HL-60 (cell line): ENCODE measurements at regions not wholly inside any gene's neighbourhood (a gene's known extent, or its start where the extent isn't known, plus 50 kb on each side); places are given as distances from the start of the nearest gene placed in this dataset.

Source experiments
- DNase-seq, 2 experiments: peaks; one replicate each; pipeline ENCODE4 v3.0.0-alpha.2; 2010 to 2020; ENCODE audit warnings: low read depth in 1 of 2, low spot score in 1 of 2
- H3K27ac ChIP-seq: fragments of 250-450 bp; sonication (Bioruptor Pico); replicated peaks from 2 replicates; pipeline ENCODE4 v1.5.1; 2020; ENCODE audit warnings: mild to moderate bottlenecking, moderate library complexity
- H3K27me3 ChIP-seq: fragments of 250-450 bp; sonication (Bioruptor Pico); 2 replicates; pipeline ENCODE4 v1.5.1; 2021; ENCODE audit warnings: mild to moderate bottlenecking, moderate library complexity; ENCODE audit not compliant: insufficient read depth, poor library complexity, severe bottlenecking
- H3K4me3 ChIP-seq: replicated peaks from 2 replicates; pipeline ENCODE4 v1.5.1; 2011; ENCODE audit warnings: mild to moderate bottlenecking, control low read depth, low read length; ENCODE audit not compliant: insufficient read depth
- CTCF ChIP-seq: IDR thresholded peaks from one replicate; pipeline ENCODE4 v1.5.1; 2011; ENCODE audit warnings: low read length, control low read depth, inconsistent platforms; ENCODE audit not compliant: insufficient read depth
- GABPA ChIP-seq: IDR thresholded peaks from 2 replicates; pipeline ENCODE4 v1.6.1; 2012; ENCODE audit warnings: low read depth
- POLR2AphosphoS5 ChIP-seq: IDR thresholded peaks from 2 replicates; pipeline ENCODE4 v1.6.1; 2012; ENCODE audit warnings: low read depth
- SPI1 ChIP-seq: IDR thresholded peaks from 2 replicates; pipeline ENCODE4 v1.6.1; 2012; ENCODE audit warnings: low read depth, mild to moderate bottlenecking, borderline replicate concordance
- TF ChIP-seq, protein P1 (sequence below): IDR thresholded peaks from 2 replicates; pipeline ENCODE4 v1.6.1; 2012; ENCODE audit warnings: low read depth; ENCODE audit not compliant: insufficient replicate concordance

- H3K4me3 ChIP-seq: no peak overlapping the region
- no peaks in the 10 kb centered on the region for H3K27me3 ChIP-seq
- TF ChIP-seq, protein P1, sequence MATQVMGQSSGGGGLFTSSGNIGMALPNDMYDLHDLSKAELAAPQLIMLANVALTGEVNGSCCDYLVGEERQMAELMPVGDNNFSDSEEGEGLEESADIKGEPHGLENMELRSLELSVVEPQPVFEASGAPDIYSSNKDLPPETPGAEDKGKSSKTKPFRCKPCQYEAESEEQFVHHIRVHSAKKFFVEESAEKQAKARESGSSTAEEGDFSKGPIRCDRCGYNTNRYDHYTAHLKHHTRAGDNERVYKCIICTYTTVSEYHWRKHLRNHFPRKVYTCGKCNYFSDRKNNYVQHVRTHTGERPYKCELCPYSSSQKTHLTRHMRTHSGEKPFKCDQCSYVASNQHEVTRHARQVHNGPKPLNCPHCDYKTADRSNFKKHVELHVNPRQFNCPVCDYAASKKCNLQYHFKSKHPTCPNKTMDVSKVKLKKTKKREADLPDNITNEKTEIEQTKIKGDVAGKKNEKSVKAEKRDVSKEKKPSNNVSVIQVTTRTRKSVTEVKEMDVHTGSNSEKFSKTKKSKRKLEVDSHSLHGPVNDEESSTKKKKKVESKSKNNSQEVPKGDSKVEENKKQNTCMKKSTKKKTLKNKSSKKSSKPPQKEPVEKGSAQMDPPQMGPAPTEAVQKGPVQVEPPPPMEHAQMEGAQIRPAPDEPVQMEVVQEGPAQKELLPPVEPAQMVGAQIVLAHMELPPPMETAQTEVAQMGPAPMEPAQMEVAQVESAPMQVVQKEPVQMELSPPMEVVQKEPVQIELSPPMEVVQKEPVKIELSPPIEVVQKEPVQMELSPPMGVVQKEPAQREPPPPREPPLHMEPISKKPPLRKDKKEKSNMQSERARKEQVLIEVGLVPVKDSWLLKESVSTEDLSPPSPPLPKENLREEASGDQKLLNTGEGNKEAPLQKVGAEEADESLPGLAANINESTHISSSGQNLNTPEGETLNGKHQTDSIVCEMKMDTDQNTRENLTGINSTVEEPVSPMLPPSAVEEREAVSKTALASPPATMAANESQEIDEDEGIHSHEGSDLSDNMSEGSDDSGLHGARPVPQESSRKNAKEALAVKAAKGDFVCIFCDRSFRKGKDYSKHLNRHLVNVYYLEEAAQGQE: no peak
- no peak for TF ChIP-seq SPI1
- TF ChIP-seq POLR2AphosphoS5: no peak
- no peak for TF ChIP-seq CTCF
- TF ChIP-seq GABPA: no peak
- no peak overlapping the region for H3K27ac ChIP-seq
- DNase-seq: no peak
These were observed 278.4 kb downstream of the RPLP1 start for GRCh38 chr15:69731081-69731330.

DNA sequence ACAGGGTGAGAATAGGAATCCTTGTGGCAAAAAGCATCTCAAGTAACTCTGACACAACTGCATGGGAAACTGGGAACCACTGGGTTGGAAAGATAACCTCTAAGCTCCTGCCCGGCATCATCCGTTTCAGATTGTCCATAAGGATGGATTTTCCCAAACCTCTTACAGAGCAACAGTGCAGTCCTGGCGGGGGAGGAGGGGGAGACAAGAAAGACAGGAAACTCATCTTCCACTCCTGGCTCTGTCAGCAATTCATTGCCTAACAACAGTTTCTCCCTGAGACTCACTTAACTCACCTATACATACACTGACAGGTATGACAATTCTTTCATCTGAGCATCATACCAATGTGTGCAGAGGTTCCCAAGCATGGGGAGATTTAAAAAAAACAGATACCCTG, 279.0 kb downstream of the RPLP1 start:
- DNase-seq: no peak
- H3K27ac ChIP-seq: no peak overlapping the region
- H3K27me3 ChIP-seq: no peaks in the 10 kb centered on the region
- TF ChIP-seq POLR2AphosphoS5 (no peak), CTCF (no peak), GABPA (no peak), SPI1 (no peak)
- TF ChIP-seq, protein P1: no peak
- no peak overlapping the region for H3K4me3 ChIP-seq

DNA sequence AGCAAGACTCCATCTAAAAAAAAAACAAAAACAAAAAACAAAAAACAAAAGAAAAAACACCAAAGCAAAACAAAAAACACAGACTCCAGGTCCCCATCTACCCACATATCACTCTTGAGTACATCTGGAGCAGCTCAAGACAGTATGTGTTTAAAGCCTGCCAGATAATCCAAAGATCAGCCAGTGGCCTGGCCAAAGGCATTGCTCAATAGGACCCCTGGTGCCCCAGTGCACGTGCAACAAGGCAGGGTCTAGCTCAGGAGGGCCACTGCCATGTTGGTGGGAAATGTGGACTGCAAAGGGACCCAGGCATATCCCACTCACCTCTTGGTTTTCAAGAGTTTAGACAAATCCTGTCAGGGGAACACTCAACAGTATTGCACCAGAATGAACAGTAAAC, 279.5 kb downstream of the RPLP1 start:
- H3K27me3 ChIP-seq: no peaks in the 10 kb centered on the region
- H3K4me3 ChIP-seq: no peak overlapping the region
- no peak for TF ChIP-seq SPI1
- TF ChIP-seq CTCF: no peak
- TF ChIP-seq POLR2AphosphoS5: no peak
- TF ChIP-seq, protein P1: no peak
- TF ChIP-seq GABPA: no peak
- H3K27ac ChIP-seq: no peak overlapping the region
- no peak for DNase-seq
